C4-2B (cell line): ENCODE measurements at regions not wholly inside any gene's neighbourhood (a gene's known extent, or its start where the extent isn't known, plus 50 kb on each side); places are given as distances from the start of the nearest gene placed in this dataset.

Experiments
- ZFX ChIP-seq: fragments of 450-650 bp; IDR thresholded peaks from 2 replicates; pipeline ENCODE4 v1.6.1; 2017
- TF ChIP-seq, protein P1 (sequence below): fragments of 450-650 bp; conservative IDR thresholded peaks from 2 replicates; pipeline ENCODE4 v1.5.1; 2017; ENCODE audit warnings: mild to moderate bottlenecking

- TF ChIP-seq, protein P1, sequence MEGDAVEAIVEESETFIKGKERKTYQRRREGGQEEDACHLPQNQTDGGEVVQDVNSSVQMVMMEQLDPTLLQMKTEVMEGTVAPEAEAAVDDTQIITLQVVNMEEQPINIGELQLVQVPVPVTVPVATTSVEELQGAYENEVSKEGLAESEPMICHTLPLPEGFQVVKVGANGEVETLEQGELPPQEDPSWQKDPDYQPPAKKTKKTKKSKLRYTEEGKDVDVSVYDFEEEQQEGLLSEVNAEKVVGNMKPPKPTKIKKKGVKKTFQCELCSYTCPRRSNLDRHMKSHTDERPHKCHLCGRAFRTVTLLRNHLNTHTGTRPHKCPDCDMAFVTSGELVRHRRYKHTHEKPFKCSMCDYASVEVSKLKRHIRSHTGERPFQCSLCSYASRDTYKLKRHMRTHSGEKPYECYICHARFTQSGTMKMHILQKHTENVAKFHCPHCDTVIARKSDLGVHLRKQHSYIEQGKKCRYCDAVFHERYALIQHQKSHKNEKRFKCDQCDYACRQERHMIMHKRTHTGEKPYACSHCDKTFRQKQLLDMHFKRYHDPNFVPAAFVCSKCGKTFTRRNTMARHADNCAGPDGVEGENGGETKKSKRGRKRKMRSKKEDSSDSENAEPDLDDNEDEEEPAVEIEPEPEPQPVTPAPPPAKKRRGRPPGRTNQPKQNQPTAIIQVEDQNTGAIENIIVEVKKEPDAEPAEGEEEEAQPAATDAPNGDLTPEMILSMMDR: no peak
- no peak for TF ChIP-seq ZFX
Measured at GRCh38 chr14:76585616-76586015, 175.7 kb upstream of the VASH1 start.
